ENCODE measurements at regions not wholly inside any gene's neighbourhood (a gene's known extent, or its start where the extent isn't known, plus 50 kb on each side); places are given as distances from the start of the nearest gene placed in this dataset.

DNA sequence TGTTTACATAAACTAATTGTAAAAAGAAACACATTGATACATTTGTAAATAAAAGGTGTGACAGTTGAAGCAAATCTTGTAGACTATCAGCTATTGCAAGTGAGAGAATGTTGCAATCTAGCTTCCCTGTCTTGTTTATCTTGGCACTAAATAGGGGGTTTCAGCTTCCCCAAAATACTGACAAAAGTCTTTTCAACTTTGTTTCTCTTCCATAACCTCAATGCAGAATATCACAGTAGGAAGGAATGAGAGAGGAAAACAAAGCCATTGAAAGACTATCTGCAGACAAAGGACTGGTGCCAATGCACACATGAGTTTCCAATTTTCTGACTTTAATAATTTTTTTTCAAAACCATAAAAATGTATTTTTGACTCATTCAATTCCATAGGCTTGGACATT, 886.2 kb upstream of the MGAT4C start:
- no peak for DNase-seq

DNA sequence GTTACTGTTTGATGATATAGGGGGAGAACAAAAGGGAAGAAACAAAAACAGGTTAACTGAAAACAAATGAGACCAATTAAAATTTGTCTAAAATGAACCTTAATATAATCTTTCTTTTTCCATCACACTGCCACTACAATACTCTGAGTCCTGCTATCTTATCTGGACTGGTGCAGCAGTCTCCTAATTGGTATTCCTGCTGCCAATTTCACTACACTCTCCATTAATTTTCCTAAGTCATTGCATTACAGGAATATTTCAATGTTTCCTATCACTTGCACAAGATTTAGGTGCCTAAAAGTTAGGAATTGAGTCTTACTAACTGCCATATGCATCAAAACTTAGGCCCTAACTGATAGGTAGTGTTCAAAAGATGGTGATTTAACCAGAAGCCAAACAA, 884.9 kb upstream of the MGAT4C start:
- DNase-seq = no peak

- no peak for DNase-seq
Measured at GRCh38 chr12:87140262-87140661, 884.1 kb upstream of the MGAT4C start.

DNA sequence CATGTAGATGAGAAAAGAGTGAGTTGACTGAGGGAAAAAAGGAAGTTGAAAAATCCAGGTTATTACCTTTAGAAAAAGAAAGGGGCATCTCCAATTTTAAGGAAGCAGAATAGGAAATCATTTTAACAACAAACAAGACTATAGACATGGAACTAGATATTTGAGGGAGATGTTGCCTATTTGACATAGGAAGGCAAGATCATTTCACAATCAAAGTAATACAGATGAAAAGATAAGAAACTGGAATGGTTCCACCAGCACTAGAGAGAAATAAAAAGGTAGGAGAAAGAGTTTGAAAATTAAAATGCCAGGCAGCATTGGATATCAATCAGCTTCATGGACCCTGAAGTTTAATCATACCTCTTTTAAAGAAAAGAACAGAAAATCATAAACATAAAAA, 881.0 kb upstream of the MGAT4C start:
- no peak for DNase-seq

DNA sequence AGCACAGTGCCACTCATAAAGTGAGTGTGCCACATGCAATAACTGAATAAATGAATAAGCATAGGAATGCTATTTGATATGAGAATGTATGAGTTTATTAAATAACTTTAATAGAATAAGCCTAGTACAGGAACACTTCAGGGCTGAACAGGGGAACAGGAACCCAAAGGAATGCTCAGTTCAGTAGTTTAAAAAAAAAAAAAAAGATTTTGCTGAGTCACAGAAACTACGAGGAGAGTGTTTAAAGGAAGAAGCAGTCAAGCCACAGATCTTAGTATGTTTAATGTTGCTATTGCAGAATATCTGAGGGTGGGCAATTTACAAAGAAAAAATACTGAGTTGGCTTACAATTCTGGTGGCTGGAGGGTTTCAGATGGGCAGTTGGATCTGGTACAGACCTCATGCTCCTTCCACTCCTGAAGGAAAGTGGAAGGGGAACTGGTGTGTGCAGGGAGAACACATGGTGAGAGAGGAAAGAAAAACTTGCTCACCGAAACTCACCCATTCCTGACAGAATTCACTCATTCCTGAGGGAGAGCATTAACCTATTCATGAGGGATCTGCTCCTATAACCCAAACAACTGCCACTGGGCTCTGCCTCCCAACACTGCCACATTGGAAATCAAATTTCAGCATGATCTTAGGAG, 880.3 kb upstream of the MGAT4C start:
- no peak for DNase-seq

GRCh38 chr12:87127272-87127671, 871.1 kb upstream of the MGAT4C start:
- DNase-seq = no peak

GRCh38 chr12:87121896-87122295, 865.7 kb upstream of the MGAT4C start:
- DNase-seq = no peak

GRCh38 chr12:87120440-87120839, 864.2 kb upstream of the MGAT4C start:
- DNase-seq = no peak

GRCh38 chr12:87119713-87120112, 863.5 kb upstream of the MGAT4C start:
- DNase-seq = no peak

DNA sequence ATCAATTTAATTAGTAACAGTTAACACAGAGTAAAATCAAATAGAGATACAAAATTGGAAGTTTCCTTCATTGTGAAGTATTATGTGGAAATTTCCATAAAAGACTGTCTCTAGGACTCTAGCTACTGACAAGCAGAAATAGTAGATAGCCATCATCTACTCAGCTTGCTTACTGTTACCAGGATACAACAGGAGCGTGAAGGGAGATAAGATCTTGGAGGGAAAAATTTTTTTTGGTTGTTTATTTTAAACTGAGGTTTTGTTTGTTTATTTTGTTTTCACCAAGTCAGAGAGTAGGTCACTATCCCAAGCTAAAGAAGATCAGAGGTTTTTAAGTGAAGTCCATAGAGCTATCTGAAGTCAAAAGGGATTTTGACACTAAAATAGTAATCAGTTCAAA, 861.3 kb upstream of the MGAT4C start:
- no peak for DNase-seq

GRCh38 chr12:87116780-87117179, 860.6 kb upstream of the MGAT4C start:
- no peak for DNase-seq

DNA sequence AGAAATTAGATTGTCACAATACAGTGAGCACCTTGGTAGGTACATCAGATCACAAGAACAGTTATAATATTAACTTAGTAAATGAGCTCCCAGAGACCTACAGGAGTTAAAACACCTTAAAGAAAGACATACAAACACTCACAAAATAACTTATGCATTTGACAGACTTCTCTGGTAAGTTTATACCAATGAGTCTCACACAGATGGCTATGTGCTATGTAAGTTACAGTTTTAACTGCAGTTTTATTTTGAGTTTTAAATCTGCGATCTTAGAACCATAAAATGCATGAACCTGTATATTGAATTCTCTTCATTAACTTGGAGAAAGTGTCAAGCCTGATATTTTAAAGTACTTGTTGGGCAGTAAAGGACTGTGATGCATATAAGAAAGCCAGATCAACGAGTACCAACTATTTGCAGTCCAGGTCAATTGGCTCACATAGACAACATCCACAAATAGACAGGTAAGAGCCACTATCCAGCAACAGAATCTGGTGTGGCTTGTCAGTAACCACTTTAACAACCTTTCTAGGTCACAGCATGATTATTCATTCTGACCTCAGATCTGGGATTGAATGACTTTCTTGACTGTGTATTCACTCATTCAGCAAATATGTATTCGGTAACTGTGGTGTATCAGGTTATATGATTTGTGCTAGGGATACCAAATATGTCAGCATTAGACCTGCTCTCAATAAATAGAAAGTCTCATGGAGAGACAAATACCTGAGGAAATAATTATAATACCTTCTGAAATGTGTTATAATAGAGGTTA, 856.6 kb upstream of the MGAT4C start:
- no peak for DNase-seq

DNA sequence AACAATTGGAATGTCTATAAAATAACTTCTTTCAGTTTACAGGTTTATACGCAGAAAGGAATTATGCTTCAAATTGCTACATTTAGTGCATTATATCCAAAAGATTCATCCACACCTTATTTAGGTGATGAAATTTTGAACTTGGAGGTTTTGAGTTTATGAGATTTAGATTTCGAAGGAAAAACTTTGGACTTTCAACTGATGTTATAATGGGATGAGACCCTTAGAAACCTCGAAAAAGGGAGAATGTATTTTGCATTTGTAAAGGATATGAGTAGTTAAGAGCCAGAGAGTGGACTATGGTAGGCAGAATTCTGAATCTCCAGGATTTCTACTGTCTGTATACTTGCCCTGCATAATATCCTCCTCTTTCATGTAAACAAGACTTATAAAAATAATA, 851.6 kb upstream of the MGAT4C start:
- no peak for DNase-seq

- no peak for DNase-seq
Measured at GRCh38 chr12:87107270-87107669, 851.1 kb upstream of the MGAT4C start.

- DNase-seq = no peak
Measured at GRCh38 chr12:87096082-87096585, 839.9 kb upstream of the MGAT4C start.

- DNase-seq = no peak
Measured at GRCh38 chr12:87094356-87094755, 838.2 kb upstream of the MGAT4C start.

DNA sequence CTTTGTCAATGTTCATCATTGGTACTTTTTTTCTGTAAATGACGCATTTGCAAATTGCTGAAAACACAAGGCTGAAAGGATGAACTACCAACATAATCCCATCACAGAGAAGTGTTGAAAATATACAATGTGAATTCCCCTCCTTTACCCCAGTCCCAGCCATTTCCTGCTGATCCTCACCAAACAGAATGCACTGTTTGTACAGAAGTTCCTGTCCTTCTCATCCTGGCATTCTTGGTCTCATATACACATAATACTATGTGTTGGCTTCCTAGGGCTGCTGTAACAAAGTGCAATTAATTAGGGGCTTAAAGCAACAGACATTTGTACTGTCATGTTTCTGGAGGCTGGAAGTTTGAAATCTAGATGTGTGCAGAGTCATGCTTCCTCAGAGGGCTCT, 836.2 kb upstream of the MGAT4C start:
- no peak for DNase-seq

DNA sequence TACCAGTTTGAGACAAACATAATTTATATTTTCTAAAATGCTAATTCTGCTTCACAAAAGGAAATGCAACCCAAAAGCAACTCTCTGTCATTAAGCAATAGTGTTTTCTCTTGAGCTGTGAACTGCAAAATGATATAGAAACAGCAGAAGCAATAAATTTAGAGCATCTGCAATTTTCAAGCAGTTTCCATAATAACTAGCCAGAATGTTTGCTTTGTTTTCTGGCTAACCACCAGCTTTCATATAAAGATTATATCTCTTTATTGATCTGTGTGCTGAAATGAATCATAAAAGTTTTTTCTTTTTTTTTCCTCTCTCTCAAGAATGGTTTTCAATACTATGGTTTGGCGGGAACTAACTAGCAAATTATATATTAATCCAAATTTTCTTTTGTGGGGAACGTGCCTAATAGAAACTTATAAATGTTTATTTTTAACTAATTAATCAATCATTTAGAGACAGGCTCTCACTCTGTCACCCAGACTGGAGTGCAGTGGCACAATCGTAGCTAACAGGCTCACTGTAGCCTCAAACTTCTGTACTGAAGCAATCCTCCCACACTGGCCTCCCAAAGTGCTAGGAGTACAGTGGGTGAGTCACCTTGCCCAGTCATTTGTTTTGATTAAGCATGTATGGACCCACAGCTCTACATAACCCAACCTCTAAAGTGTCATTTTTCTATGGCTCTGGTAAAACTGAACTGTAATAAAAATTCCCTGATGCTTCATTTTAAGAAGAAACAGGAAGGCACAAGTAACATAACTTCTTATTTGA, 830.1 kb upstream of the MGAT4C start:
- DNase-seq = no peak

DNA sequence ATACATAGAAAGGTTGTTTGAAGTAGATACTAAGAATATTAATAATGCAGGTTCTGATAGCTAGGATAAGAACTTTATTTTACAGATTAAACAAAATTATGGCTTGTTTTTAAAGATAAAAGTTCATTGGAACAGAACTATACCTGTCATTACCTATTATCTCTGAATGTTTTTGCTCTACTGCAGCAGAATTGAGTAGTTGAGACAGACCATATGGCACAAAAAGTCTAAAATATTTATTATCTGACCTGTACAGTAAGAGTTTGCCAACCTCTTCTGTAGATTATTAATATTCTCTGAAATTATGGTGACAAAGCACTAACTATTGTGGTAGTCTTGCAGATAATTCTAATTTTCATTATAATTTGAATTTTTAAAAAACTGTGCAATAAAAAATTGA, 829.1 kb upstream of the MGAT4C start:
- no peak for DNase-seq

DNA sequence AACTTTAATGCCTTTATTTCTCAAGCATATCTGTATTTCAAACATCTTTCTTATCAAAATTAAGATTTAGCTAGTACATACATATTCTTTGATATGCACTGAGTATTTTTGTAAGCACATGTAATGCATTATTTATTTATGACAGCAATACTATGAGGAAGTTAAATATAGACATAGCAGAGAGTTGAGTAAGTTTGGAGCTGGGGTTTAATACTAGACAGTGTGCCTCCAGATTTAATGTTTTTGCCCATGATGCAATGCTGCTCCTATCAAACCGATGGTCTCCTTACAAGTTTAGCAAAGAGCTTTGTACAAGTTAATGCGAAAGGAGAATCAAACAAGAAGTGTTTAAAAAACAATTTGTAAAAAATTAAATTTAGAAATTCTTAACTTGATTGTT, 826.6 kb upstream of the MGAT4C start:
- no peak for DNase-seq

DNA sequence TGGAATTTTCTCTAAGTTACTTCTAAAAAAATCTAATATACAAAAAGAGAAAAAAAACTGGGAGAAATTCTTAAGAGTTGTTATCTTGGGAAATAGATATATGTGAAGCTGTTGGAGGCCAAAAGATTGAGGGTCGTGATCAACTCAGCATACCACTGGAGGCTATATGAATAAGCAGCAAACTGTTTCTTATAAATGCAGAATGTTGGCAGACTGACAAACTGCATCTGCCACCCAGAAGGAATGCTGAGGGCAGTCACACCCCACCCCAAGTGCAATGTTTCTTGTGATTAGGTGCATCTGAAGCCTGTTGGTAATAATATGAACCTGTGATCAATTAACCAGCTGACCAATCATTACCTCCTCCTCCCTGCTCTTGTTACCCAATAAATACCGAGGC, 818.6 kb upstream of the MGAT4C start:
- DNase-seq = no peak

DNA sequence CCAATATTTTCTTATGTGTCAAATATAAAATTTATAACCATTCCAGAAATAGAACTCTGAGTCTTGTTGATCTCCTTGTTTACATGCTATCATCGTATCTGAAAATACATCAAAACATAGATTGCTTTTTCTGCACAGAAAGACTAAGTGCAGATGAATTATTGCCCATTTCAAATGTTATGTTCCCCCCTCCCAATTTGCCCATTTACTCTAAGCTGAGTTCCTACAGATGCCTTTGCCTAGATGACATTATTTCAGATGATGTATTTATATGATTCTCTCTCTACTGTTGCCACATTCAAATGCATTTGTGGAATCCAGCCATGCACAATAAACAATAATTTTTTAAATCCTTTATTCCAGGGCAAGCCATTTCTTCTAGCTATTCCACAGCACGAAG, 810.1 kb upstream of the MGAT4C start:
- no peak for DNase-seq

GRCh38 chr12:87059231-87059630, 803.0 kb upstream of the MGAT4C start:
- no peak for DNase-seq

- no peak for DNase-seq
Measured at GRCh38 chr12:87054226-87054625, 798.0 kb upstream of the MGAT4C start.

All from right forelimb (tissue), 1 donor.